ENCODE measurements at regions not wholly inside any gene's neighbourhood (a gene's known extent, or its start where the extent isn't known, plus 50 kb on each side); places are given as distances from the start of the nearest gene placed in this dataset.

DNA sequence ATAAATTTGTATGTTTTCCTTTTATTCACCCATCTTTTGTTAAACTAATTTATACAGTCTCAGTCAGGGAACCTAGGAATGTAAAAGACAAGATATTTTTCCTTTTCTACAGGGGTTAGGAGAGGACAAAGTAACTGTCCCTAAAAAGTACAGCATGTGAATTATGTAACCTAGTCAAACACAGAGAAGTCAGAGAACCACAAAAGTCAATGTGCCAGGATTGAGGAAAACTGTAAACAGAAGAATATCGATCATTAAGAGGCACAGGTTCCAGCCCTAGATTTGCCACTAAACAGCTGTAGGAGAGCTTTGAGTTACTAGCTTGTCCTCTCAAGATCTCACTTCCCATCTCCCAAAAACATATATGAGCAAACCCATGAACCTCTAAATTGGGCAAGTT is 550.9 kb upstream of the FAT3 start:
- H3K4me1 ChIP-seq (ENCODE audit: control insufficient read depth in 1 of 2, insufficient read depth in 2 of 2, low read length in 2 of 2) = no peaks in the 10 kb centered on the region
- no peak overlapping the region for H3K27ac Mint-ChIP-seq
- no peaks in the 10 kb centered on the region for H3K27me3 ChIP-seq (ENCODE audit: control insufficient read depth in 2 of 2, insufficient read depth in 2 of 2, low read length in 2 of 2)
- no peaks in the 10 kb centered on the region for H3K36me3 ChIP-seq (replicated peaks in 1 of 2; ENCODE audit: control insufficient read depth in 1 of 2, insufficient read depth in 2 of 2, low read length in 2 of 2)
- H2AFZ ChIP-seq (ENCODE audit: insufficient read depth, low read depth, low read length, poor library complexity, severe bottlenecking) = no peak overlapping the region
- H3K9me3 Mint-ChIP-seq = peaks cover 0 to 8% (median 4%) of the 10 kb centered on the region in 7 donors
- H3K4me3 Mint-ChIP-seq = no peak overlapping the region
- intact Hi-C loops (cut with micrococcal nuclease) = no loop called here
- DNase-seq = no peak
- TF ChIP-seq, protein P1, sequence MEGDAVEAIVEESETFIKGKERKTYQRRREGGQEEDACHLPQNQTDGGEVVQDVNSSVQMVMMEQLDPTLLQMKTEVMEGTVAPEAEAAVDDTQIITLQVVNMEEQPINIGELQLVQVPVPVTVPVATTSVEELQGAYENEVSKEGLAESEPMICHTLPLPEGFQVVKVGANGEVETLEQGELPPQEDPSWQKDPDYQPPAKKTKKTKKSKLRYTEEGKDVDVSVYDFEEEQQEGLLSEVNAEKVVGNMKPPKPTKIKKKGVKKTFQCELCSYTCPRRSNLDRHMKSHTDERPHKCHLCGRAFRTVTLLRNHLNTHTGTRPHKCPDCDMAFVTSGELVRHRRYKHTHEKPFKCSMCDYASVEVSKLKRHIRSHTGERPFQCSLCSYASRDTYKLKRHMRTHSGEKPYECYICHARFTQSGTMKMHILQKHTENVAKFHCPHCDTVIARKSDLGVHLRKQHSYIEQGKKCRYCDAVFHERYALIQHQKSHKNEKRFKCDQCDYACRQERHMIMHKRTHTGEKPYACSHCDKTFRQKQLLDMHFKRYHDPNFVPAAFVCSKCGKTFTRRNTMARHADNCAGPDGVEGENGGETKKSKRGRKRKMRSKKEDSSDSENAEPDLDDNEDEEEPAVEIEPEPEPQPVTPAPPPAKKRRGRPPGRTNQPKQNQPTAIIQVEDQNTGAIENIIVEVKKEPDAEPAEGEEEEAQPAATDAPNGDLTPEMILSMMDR (IDR thresholded peaks at IDR 0.05) = no peak
- WGBS (ENCODE audit: insufficient coverage) = no CpG with 5 or more reads among the region's 1 CpG
- H3K4me3 ChIP-seq (replicated peaks in 1 of 3; ENCODE audit: low read depth in 2 of 3, low read length in 3 of 3) = no peak overlapping the region
- no peaks in the 10 kb centered on the region for H3K4me1 Mint-ChIP-seq
- H3K9me3 ChIP-seq (replicated peaks in 1 of 2; ENCODE audit: control insufficient read depth in 1 of 2, insufficient read depth in 1 of 2, low read length in 2 of 2) = peaks cover 0 to 9% of the 10 kb centered on the region in 2 donors
- H3K36me3 Mint-ChIP-seq = no peaks in the 10 kb centered on the region
- no peak overlapping the region for H3K4me2 ChIP-seq (replicated peaks; ENCODE audit: extremely low read depth, low read length, poor library complexity, severe bottlenecking)
- no peaks in the 10 kb centered on the region for H3K27me3 Mint-ChIP-seq (ENCODE audit: low read depth in 3 of 3)
- H4K20me1 ChIP-seq (ENCODE audit: insufficient read depth, low read length) = no peaks in the 10 kb centered on the region
- no peak overlapping the region for H3K27ac ChIP-seq (ENCODE audit: low read depth in 1 of 2, low read length in 2 of 2)
- no peak overlapping the region for H3K9ac ChIP-seq (ENCODE audit: insufficient read depth, low read length, poor library complexity, severe bottlenecking)
- H3K79me2 ChIP-seq (ENCODE audit: insufficient read depth, low read length) = no peaks in the 10 kb centered on the region

DNA sequence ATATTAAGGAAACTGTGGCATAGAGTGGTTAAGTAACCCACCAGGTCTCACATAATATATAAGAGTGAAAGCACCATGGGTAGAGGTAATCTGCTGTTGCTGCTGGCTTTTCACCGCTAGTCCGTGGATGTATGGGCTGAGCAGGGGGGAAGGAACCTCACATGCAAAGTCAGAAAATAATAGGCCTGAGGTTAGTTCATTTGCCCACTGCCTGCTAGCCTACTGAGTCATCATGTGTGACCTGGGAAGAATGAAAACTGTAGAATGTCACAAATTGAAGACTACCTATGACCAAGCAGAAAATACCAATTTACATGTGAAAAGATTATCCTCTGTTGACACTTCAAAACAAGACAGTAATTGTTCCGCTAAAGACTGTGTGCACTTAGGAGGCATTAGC is 560.1 kb upstream of the FAT3 start:
- intact Hi-C loops (cut with micrococcal nuclease) = no loop called here

More for the DNA sequence above, 560.1 kb upstream of the FAT3 start:
- H3K27ac ChIP-seq (ENCODE audit: low read depth in 1 of 2, low read length in 2 of 2) = no peak overlapping the region
- no peaks in the 10 kb centered on the region for H3K4me1 Mint-ChIP-seq
- no peaks in the 10 kb centered on the region for H3K27me3 ChIP-seq (ENCODE audit: control insufficient read depth in 2 of 2, insufficient read depth in 2 of 2, low read length in 2 of 2)
- TF ChIP-seq, protein P1 (IDR thresholded peaks at IDR 0.05) = no peak
- no peak overlapping the region for H3K4me2 ChIP-seq (replicated peaks; ENCODE audit: extremely low read depth, low read length, poor library complexity, severe bottlenecking)
- peaks cover 0 to 1% (median 0%) of the 10 kb centered on the region in 3 donors for H3K27me3 Mint-ChIP-seq (ENCODE audit: low read depth in 3 of 3)
- H3K9ac ChIP-seq (ENCODE audit: insufficient read depth, low read length, poor library complexity, severe bottlenecking) = no peak overlapping the region
- H3K36me3 ChIP-seq (replicated peaks in 1 of 2; ENCODE audit: control insufficient read depth in 1 of 2, insufficient read depth in 2 of 2, low read length in 2 of 2) = no peaks in the 10 kb centered on the region
- 76% methylated on average over 3 of the region's 3 CpGs for WGBS (ENCODE audit: insufficient coverage)
- no peaks in the 10 kb centered on the region for H3K36me3 Mint-ChIP-seq
- no peak overlapping the region for H2AFZ ChIP-seq (ENCODE audit: insufficient read depth, low read depth, low read length, poor library complexity, severe bottlenecking)
- H3K4me1 ChIP-seq (ENCODE audit: control insufficient read depth in 1 of 2, insufficient read depth in 2 of 2, low read length in 2 of 2) = no peaks in the 10 kb centered on the region
- H4K20me1 ChIP-seq (ENCODE audit: insufficient read depth, low read length) = no peaks in the 10 kb centered on the region
- DNase-seq = no peak
- peaks cover 9 to 18% of the 10 kb centered on the region in 2 donors for H3K9me3 ChIP-seq (replicated peaks in 1 of 2; ENCODE audit: control insufficient read depth in 1 of 2, insufficient read depth in 1 of 2, low read length in 2 of 2)
- no peak overlapping the region for H3K4me3 Mint-ChIP-seq
- no peaks in the 10 kb centered on the region for H3K79me2 ChIP-seq (ENCODE audit: insufficient read depth, low read length)
- H3K27ac Mint-ChIP-seq = no peak overlapping the region
- H3K9me3 Mint-ChIP-seq = peaks cover 0 to 10% (median 5%) of the 10 kb centered on the region in 7 donors
- no peak overlapping the region for H3K4me3 ChIP-seq (replicated peaks in 1 of 3; ENCODE audit: low read depth in 2 of 3, low read length in 3 of 3)

All from CD14-positive monocyte (primary cell).